MM.1S (cell line): ENCODE measurements at regions not wholly inside any gene's neighbourhood (a gene's known extent, or its start where the extent isn't known, plus 50 kb on each side); places are given as distances from the start of the nearest gene placed in this dataset.

Source experiments
- DNase-seq: peaks from one replicate; pipeline ENCODE4 v3.0.0-alpha.2; 2015
- H2AFZ ChIP-seq: fragments of 300-600 bp; sonication (generic); 2 replicates; pipeline ENCODE4 v1.6.0; 2016; ENCODE audit warnings: antibody characterized with exemption, low read length
- H3F3A ChIP-seq: fragments of 300-600 bp; sonication (generic); 2 replicates; pipeline ENCODE4 v1.6.1; 2016; ENCODE audit warnings: mild to moderate bottlenecking, antibody characterized with exemption, low read length, moderate library complexity, mixed read lengths; ENCODE audit not compliant: insufficient read depth
- H3K27ac ChIP-seq: fragments of 300-600 bp; sonication (generic); 2 replicates; pipeline ENCODE4 v1.5.1; 2016; ENCODE audit warnings: mild to moderate bottlenecking, low read length
- H3K27me3 ChIP-seq: fragments of 300-600 bp; sonication (generic); replicated peaks from 2 replicates; pipeline ENCODE4 v1.6.0; 2016; ENCODE audit warnings: low read length; ENCODE audit not compliant: insufficient read depth
- H3K36me3 ChIP-seq: fragments of 300-600 bp; sonication (generic); replicated peaks from 2 replicates; pipeline ENCODE4 v1.6.1; 2016; ENCODE audit warnings: mild to moderate bottlenecking, low read length, mixed read lengths; ENCODE audit not compliant: insufficient read depth
- H3K4me1 ChIP-seq: fragments of 300-600 bp; sonication (generic); 2 replicates; pipeline ENCODE4 v1.6.1; 2016; ENCODE audit warnings: low read length, mixed read lengths
- H3K4me2 ChIP-seq: fragments of 300-600 bp; sonication (generic); 2 replicates; pipeline ENCODE4 v1.6.0; 2016; ENCODE audit warnings: low read depth, low read length
- H3K4me3 ChIP-seq: fragments of 300-600 bp; sonication (generic); 2 replicates; pipeline ENCODE4 v1.5.1; 2016; ENCODE audit warnings: low read length, mixed read lengths
- H3K79me2 ChIP-seq: fragments of 300-600 bp; sonication (generic); 2 replicates; pipeline ENCODE4 v1.6.1; 2016; ENCODE audit warnings: mixed run types, low read length, mixed read lengths
- H3K9ac ChIP-seq: fragments of 300-600 bp; sonication (generic); 2 replicates; pipeline ENCODE4 v1.6.1; 2016; ENCODE audit warnings: low read length, mixed read lengths
- H3K9me2 ChIP-seq: fragments of 300-600 bp; sonication (generic); replicated peaks from 2 replicates; pipeline ENCODE4 v1.6.1; 2016; ENCODE audit warnings: mild to moderate bottlenecking, low read length, mixed read lengths; ENCODE audit not compliant: insufficient read depth
- H3K9me3 ChIP-seq: fragments of 300-600 bp; sonication (generic); replicated peaks from 2 replicates; pipeline ENCODE4 v1.6.1; 2016; ENCODE audit warnings: mild to moderate bottlenecking, low read length, mixed read lengths; ENCODE audit not compliant: insufficient read depth
- H4K20me1 ChIP-seq: fragments of 300-600 bp; sonication (generic); 2 replicates; pipeline ENCODE4 v1.6.1; 2016; ENCODE audit warnings: mild to moderate bottlenecking, low read length, moderate library complexity, mixed read lengths; ENCODE audit not compliant: insufficient read depth
- CTCF ChIP-seq: fragments of 300-600 bp; sonication (generic); IDR thresholded peaks from 2 replicates; pipeline ENCODE4 v1.5.1; 2016; ENCODE audit warnings: antibody characterized with exemption, low read length, mixed read lengths
- EZH2 ChIP-seq: fragments of 300-600 bp; sonication (generic); optimal IDR thresholded peaks from 2 replicates; pipeline ENCODE3; 2017; ENCODE audit warnings: low read depth, mild to moderate bottlenecking, antibody characterized with exemption, low read length, mixed read lengths
- EZH2phosphoT487 ChIP-seq: fragments of 300-600 bp; sonication (generic); IDR thresholded peaks from 2 replicates; pipeline ENCODE4 v1.6.1; 2018; ENCODE audit warnings: antibody characterized with exemption, low read length

GRCh38 chr4:20383283-20383682 lies 131.6 kb downstream of the SLIT2 start:
- TF ChIP-seq EZH2phosphoT487, result no peak
- TF ChIP-seq EZH2, result no peak
- no peak for TF ChIP-seq CTCF
- H3K4me1 ChIP-seq, result no peaks in the 10 kb centered on the region

GRCh38 chr4:20383969-20384368 lies 132.3 kb downstream of the SLIT2 start:
- TF ChIP-seq CTCF (no peak), EZH2phosphoT487 (no peak), EZH2 (no peak)
- no peaks in the 10 kb centered on the region for H3K79me2 ChIP-seq
- no peak overlapping the region for H3K9ac ChIP-seq
- H4K20me1 ChIP-seq, result no peaks in the 10 kb centered on the region
- no peaks in the 10 kb centered on the region for H3K4me1 ChIP-seq
- H3K4me2 ChIP-seq, result no peak overlapping the region
- DNase-seq, result no peak
- H3K9me3 ChIP-seq, result no peaks in the 10 kb centered on the region
- H3F3A ChIP-seq, result no peaks in the 10 kb centered on the region
- H2AFZ ChIP-seq, result no peak overlapping the region
- no peaks in the 10 kb centered on the region for H3K27me3 ChIP-seq
- H3K9me2 ChIP-seq, result no peaks in the 10 kb centered on the region
- H3K27ac ChIP-seq, result no peak overlapping the region
- H3K4me3 ChIP-seq, result no peak overlapping the region
- no peaks in the 10 kb centered on the region for H3K36me3 ChIP-seq

More at GRCh38 chr4:20383283-20383682, 131.6 kb downstream of the SLIT2 start:
- Histone ChIP-seq H3K27ac (no peak overlapping the region), H2AFZ (no peak overlapping the region), H3K4me2 (no peak overlapping the region), H4K20me1 (no peaks in the 10 kb centered on the region), H3K9ac (no peak overlapping the region), H3K9me3 (no peaks in the 10 kb centered on the region), H3K9me2 (no peaks in the 10 kb centered on the region), H3K4me3 (no peak overlapping the region), H3K79me2 (no peaks in the 10 kb centered on the region), H3K27me3 (no peaks in the 10 kb centered on the region), H3K36me3 (no peaks in the 10 kb centered on the region), H3F3A (no peaks in the 10 kb centered on the region)
- DNase-seq, result no peak

- H3K79me2 ChIP-seq, result no peaks in the 10 kb centered on the region
- H3K4me2 ChIP-seq, result no peak overlapping the region
- no peaks in the 10 kb centered on the region for H3K9me3 ChIP-seq
- no peaks in the 10 kb centered on the region for H3K9me2 ChIP-seq
- no peaks in the 10 kb centered on the region for H4K20me1 ChIP-seq
- TF ChIP-seq EZH2phosphoT487, result no peak
- TF ChIP-seq EZH2, result no peak
- no peak for TF ChIP-seq CTCF
- H3K27me3 ChIP-seq, result no peaks in the 10 kb centered on the region
- no peaks in the 10 kb centered on the region for H3F3A ChIP-seq
- no peaks in the 10 kb centered on the region for H3K36me3 ChIP-seq
- H2AFZ ChIP-seq, result no peak overlapping the region
- no peaks in the 10 kb centered on the region for H3K4me1 ChIP-seq
- H3K9ac ChIP-seq, result no peak overlapping the region
- H3K4me3 ChIP-seq, result no peak overlapping the region
- no peak for DNase-seq
- H3K27ac ChIP-seq, result no peak overlapping the region
Measured at GRCh38 chr4:20384456-20384855, 132.8 kb downstream of the SLIT2 start.
